Left cardiac atrium (tissue), 4 donors: ENCODE measurements at regions not wholly inside any gene's neighbourhood (a gene's known extent, or its start where the extent isn't known, plus 50 kb on each side); places are given as distances from the start of the nearest gene placed in this dataset.
A peak's percentile ranks its signal among the peaks of the same experiment; 100 is the strongest.

Experiments
- ATAC-seq, 2 donors: fragments of 200-7000 bp; cut with Tn5 transposase; one replicate each; pipeline ENCODE4 v1.9.1; 2020; ENCODE audit warnings: mild to moderate bottlenecking in 2 of 2, moderate library complexity in 2 of 2
- DNase-seq: peaks from one replicate; pipeline ENCODE4 v3.0.0-alpha.2; 2020
- intact Hi-C, 2 donors: fragments of 100-400 bp; cut with DNase I; formaldehyde crosslinking; loops; one replicate each; pipeline versions ENCODE4 v1.14.1 to v1.15.1; 2022 to 2023
- donor health status: DM: no; HTN: yes; CAD: no.
- donor health status: DM: no; HTN: yes; CAD: no; lungs with severe emphysema.
- donor health status: DM: yes; HTN: yes; CAD: no.
- donor health status: Dilated cardiomyopathy.

- no peak for ATAC-seq
These were observed 266.3 kb downstream of the RFPL4B start for GRCh38 chr6:112613410-112613809.

GRCh38 chr6:112618849-112619248 is 271.7 kb downstream of the RFPL4B start:
- intact Hi-C loops, result loop anchor here in 1 of 2 donors (5.0 to 10.0 kb wide), 2 partner anchors 117 to 284 kb away; no protein-coding TSS in a partner anchor

More at GRCh38 chr6:112613410-112613809, 266.3 kb downstream of the RFPL4B start:
- DNase-seq, result no peak
- intact Hi-C loops, result loop anchor here in 1 of 2 donors (10.0 kb wide), 1 partner anchor 279 kb away; no protein-coding TSS in a partner anchor

GRCh38 chr6:112620812-112621569 is 273.9 kb downstream of the RFPL4B start:
- ATAC-seq, result peak in 1 of 2 donors; percentile 68
- intact Hi-C loops, result no loop called here
- DNase-seq, result no peak

More at GRCh38 chr6:112618849-112619248, 271.7 kb downstream of the RFPL4B start:
- DNase-seq (no peak), ATAC-seq (peak; percentile 37 to 53)

- no peak for ATAC-seq
- intact Hi-C loops, result no loop called here
- DNase-seq, result no peak
These were observed 274.9 kb downstream of the RFPL4B start for GRCh38 chr6:112622036-112622435.

GRCh38 chr6:112626468-112627082 is 279.4 kb downstream of the RFPL4B start:
- intact Hi-C loops, result no loop called here
- DNase-seq (no peak), ATAC-seq (no peak)

- intact Hi-C loops, result no loop called here
- no peak for DNase-seq
- no peak for ATAC-seq
These were observed 287.2 kb downstream of the RFPL4B start for GRCh38 chr6:112634376-112634775.

GRCh38 chr6:112636650-112637262 is 289.6 kb downstream of the RFPL4B start:
- no peak for DNase-seq
- intact Hi-C loops, result no loop called here
- ATAC-seq, result no peak

- ATAC-seq (no peak), DNase-seq (no peak)
- intact Hi-C loops, result no loop called here
These were observed 292.3 kb downstream of the RFPL4B start for GRCh38 chr6:112639391-112639831.

GRCh38 chr6:112640891-112641290 is 293.8 kb downstream of the RFPL4B start:
- DNase-seq (no peak), ATAC-seq (no peak)
- intact Hi-C loops, result no loop called here

- no peak for DNase-seq
- no peak for ATAC-seq
- intact Hi-C loops, result no loop called here
These were observed 302.7 kb downstream of the RFPL4B start for GRCh38 chr6:112649853-112650252.

- ATAC-seq (peak; percentile 56 to 65), DNase-seq (no peak)
- intact Hi-C loops, result no loop called here
These were observed 304.1 kb downstream of the RFPL4B start for GRCh38 chr6:112651239-112651638.

- DNase-seq (no peak), ATAC-seq (no peak)
- intact Hi-C loops, result no loop called here
These were observed 312.8 kb downstream of the RFPL4B start for GRCh38 chr6:112659912-112660311.

- no peak for ATAC-seq
- intact Hi-C loops, result no loop called here
- DNase-seq, result no peak
These were observed 313.5 kb downstream of the RFPL4B start for GRCh38 chr6:112660626-112661025.

- no peak for ATAC-seq
- DNase-seq, result no peak
- intact Hi-C loops, result no loop called here
These were observed 316.6 kb downstream of the RFPL4B start for GRCh38 chr6:112663698-112664097.

- DNase-seq (no peak), ATAC-seq (no peak)
- intact Hi-C loops, result no loop called here
These were observed 318.0 kb downstream of the RFPL4B start for GRCh38 chr6:112665114-112665513.

- DNase-seq (no peak), ATAC-seq (no peak)
- intact Hi-C loops, result no loop called here
These were observed 318.7 kb downstream of the RFPL4B start for GRCh38 chr6:112665815-112666214.

GRCh38 chr6:112667427-112667826 is 320.3 kb downstream of the RFPL4B start:
- intact Hi-C loops, result no loop called here
- no peak for ATAC-seq
- DNase-seq, result no peak

- no peak for DNase-seq
- intact Hi-C loops, result no loop called here
- no peak for ATAC-seq
These were observed 333.0 kb downstream of the RFPL4B start for GRCh38 chr6:112680091-112680490.

- ATAC-seq (no peak), DNase-seq (no peak)
- intact Hi-C loops, result no loop called here
These were observed 334.9 kb downstream of the RFPL4B start for GRCh38 chr6:112682071-112682470.

- DNase-seq, result no peak
- intact Hi-C loops, result no loop called here
- ATAC-seq, result no peak
These were observed 336.0 kb downstream of the RFPL4B start for GRCh38 chr6:112683106-112683505.
